Body of pancreas (tissue), 4 donors: ENCODE measurements at regions not wholly inside any gene's neighbourhood (a gene's known extent, or its start where the extent isn't known, plus 50 kb on each side); places are given as distances from the start of the nearest gene placed in this dataset.
"Not testable (repeated sequence)": the region's sequence is repeated elsewhere in the genome, so short reads cannot be mapped to it uniquely, and the experiment has no call there.

ENCODE experiments used
- ATAC-seq: fragments of 150-250 bp; one replicate; pipeline ENCODE4 v1.9.1; 2016
- DNase-seq, 4 donors: peaks; one replicate each; pipeline ENCODE4 v3.0.0-alpha.2; 2019
- H3K27ac ChIP-seq, 4 donors: fragments of 200-600 bp; sonication (generic); 1 replicate in 3 of 4; 2 replicates in 1 of 4; pipeline versions ENCODE4 v1.5.1 to v1.6.1; 2016 to 2019; ENCODE audit warnings: mild to moderate bottlenecking in 1 of 4, mixed read lengths in 1 of 4, moderate library complexity in 1 of 4
- H3K27me3 ChIP-seq, 2 donors: fragments of 200-600 bp; sonication (generic); one replicate each; pipeline ENCODE4 v1.6.0; 2016; ENCODE audit warnings: mild to moderate bottlenecking in 1 of 2
- H3K36me3 ChIP-seq, 2 donors: fragments of 200-600 bp; sonication (generic); replicated peaks in 1 of 2; 2 replicates each; pipeline ENCODE4 v1.5.1; 2016; ENCODE audit warnings: low read depth in 2 of 2; ENCODE audit not compliant: insufficient read depth in 1 of 2
- H3K4me1 ChIP-seq: fragments of 200-600 bp; sonication (generic); one replicate; pipeline ENCODE4 v1.6.0; 2016
- H3K4me3 ChIP-seq, 2 donors: fragments of 200-600 bp; sonication (generic); 1 replicate in 1 of 2; 2 replicates in 1 of 2; pipeline ENCODE4 v1.5.1; 2016 to 2019
- H3K9me3 ChIP-seq, 3 donors: fragments of 200-600 bp; sonication (generic); 1 replicate in 2 of 3; 2 replicates in 1 of 3; pipeline ENCODE4 v1.5.1; 2016
- CTCF ChIP-seq, 7 experiments: fragments of 450-650 bp in 4 of 7; fragments of 200-600 bp in 3 of 7; sonication (generic) in 3 of 7; IDR thresholded peaks; one replicate each; pipeline ENCODE4 v1.5.1; 2016 to 2019; ENCODE audit warnings: antibody characterized with exemption in 7 of 7
- POLR2A ChIP-seq, 3 donors: fragments of 450-650 bp; IDR thresholded peaks; one replicate each; pipeline ENCODE4 v1.6.1; 2016; ENCODE audit warnings: antibody characterized with exemption in 3 of 3, mild to moderate bottlenecking in 2 of 3
- WGBS, 2 donors: methylation state at CpG; one replicate each; pipeline ENCODE4 v1.1.5; 2017; 5-methylcytosine and 5-hydroxymethylcytosine counted together
- intact Hi-C: fragments of 100-400 bp; cut with DNase I; formaldehyde crosslinking; loops from one replicate; pipeline ENCODE4 v1.15.1; 2023

- Histone ChIP-seq H3K27ac (no peak overlapping the region), H3K36me3 (no peaks in the 10 kb centered on the region), H3K9me3 (no peaks in the 10 kb centered on the region), H3K4me3 (no peak overlapping the region), H3K27me3 (no peaks in the 10 kb centered on the region), H3K4me1 (peaks cover 8% of the 10 kb centered on the region)
- WGBS, 2 donors, result 63 to 76% methylated on average over 4 of the region's 4 CpGs
- DNase-seq (no peak), ATAC-seq (no peak)
- intact Hi-C loops, result no loop called here
- TF ChIP-seq POLR2A (IDR thresholded peaks at IDR 0.05), result no peak
- no peak for TF ChIP-seq CTCF (IDR thresholded peaks at IDR 0.05)
These were observed 50.2 kb downstream of the RAD54L2 start for GRCh38 chr3:51588724-51589123.

GRCh38 chr3:51591231-51591630, 52.7 kb downstream of the RAD54L2 start:
- H3K4me1 ChIP-seq, result no peaks in the 10 kb centered on the region
- 82 to 93% methylated on average over 5 of the region's 5 CpGs for WGBS, 2 donors
- intact Hi-C loops, result no loop called here
- H3K9me3 ChIP-seq, result no peaks in the 10 kb centered on the region
- H3K4me3 ChIP-seq, result no peak overlapping the region
- peaks cover 0 to 2% of the 10 kb centered on the region in 2 donors for H3K36me3 ChIP-seq
- no peak overlapping the region for H3K27ac ChIP-seq
- ATAC-seq (no peak), DNase-seq (no peak)
- no peaks in the 10 kb centered on the region for H3K27me3 ChIP-seq
- TF ChIP-seq CTCF (IDR thresholded peaks at IDR 0.05) (no peak), POLR2A (IDR thresholded peaks at IDR 0.05) (no peak)

- no peak for DNase-seq
- Histone ChIP-seq H3K36me3 (peaks cover 0 to 2% of the 10 kb centered on the region in 2 donors), H3K4me3 (no peak overlapping the region), H3K4me1 (no peaks in the 10 kb centered on the region), H3K27ac (no peak overlapping the region), H3K9me3 (no peaks in the 10 kb centered on the region), H3K27me3 (no peaks in the 10 kb centered on the region)
- no peak for ATAC-seq
- WGBS, 2 donors, result 94 to 95% methylated on average over 4 of the region's 4 CpGs
- intact Hi-C loops, result no loop called here
- TF ChIP-seq CTCF (IDR thresholded peaks at IDR 0.05), result no peak
- no peak for TF ChIP-seq POLR2A (IDR thresholded peaks at IDR 0.05)
These were observed 55.2 kb downstream of the RAD54L2 start for GRCh38 chr3:51593697-51594096.

- H3K27me3 ChIP-seq, ATAC-seq, H3K36me3 ChIP-seq, H3K4me1 ChIP-seq, H3K27ac ChIP-seq, H3K4me3 ChIP-seq, H3K9me3 ChIP-seq, intact Hi-C loops, DNase-seq: not testable (repeated sequence)
- WGBS, 2 donors, result 91 to 93% methylated on average over 8 of the region's 8 CpGs
These were observed 61.1 kb downstream of the RAD54L2 start for GRCh38 chr3:51599638-51600037.

- no peaks in the 10 kb centered on the region for H3K4me1 ChIP-seq
- ATAC-seq, result no peak
- H3K27me3 ChIP-seq, result no peaks in the 10 kb centered on the region
- no peak overlapping the region for H3K27ac ChIP-seq
- 41 to 47% methylated on average over 1 of the region's 1 CpG for WGBS, 2 donors
- TF ChIP-seq POLR2A (IDR thresholded peaks at IDR 0.05) (no peak), CTCF (IDR thresholded peaks at IDR 0.05) (no peak)
- no peak for DNase-seq
- no peak overlapping the region for H3K4me3 ChIP-seq
- intact Hi-C loops, result no loop called here
- no peaks in the 10 kb centered on the region for H3K9me3 ChIP-seq
- no peaks in the 10 kb centered on the region for H3K36me3 ChIP-seq
These were observed 65.7 kb downstream of the RAD54L2 start for GRCh38 chr3:51604212-51604611.
